IPS-NIHi7 (cell line): ENCODE measurements at regions not wholly inside any gene's neighbourhood (a gene's known extent, or its start where the extent isn't known, plus 50 kb on each side); places are given as distances from the start of the nearest gene placed in this dataset.

ENCODE experiments used
- DNase-seq: peaks from one replicate; pipeline ENCODE4 v3.0.0; 2012; ENCODE audit warnings: mixed read lengths; ENCODE audit errors: extremely low spot score

DNA sequence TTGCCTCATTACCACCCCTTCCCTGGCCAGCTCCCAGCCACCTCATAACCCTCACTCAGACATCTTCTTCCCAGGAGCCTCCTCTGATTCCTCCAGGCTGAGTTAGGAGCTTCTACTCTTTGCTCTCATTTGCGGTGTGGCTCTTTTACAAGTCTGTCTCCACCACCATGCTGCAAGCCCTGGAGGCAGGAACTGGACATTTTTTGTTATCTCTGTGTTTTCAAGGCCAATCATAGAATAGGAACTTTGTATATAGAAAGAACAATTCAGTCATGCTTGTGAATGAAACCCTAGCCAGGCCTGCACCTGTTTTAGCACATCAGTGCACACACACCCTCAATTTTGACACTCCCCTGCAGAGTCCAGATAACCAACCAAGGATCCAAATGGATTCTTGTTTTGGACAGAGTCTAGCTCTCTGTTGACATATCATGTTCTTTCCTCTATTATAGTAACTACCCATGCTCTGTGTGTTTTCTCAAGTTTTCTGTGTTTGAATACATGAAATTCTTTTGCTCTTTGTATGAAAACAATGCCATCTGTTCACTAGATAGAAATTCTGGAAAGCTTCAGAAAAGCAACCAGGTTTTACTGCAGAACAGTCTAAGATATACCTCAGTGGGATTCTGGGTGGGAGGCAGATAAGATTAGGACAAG lies 60.9 kb upstream of the ZNF648 start:
- DNase-seq = no peak

DNA sequence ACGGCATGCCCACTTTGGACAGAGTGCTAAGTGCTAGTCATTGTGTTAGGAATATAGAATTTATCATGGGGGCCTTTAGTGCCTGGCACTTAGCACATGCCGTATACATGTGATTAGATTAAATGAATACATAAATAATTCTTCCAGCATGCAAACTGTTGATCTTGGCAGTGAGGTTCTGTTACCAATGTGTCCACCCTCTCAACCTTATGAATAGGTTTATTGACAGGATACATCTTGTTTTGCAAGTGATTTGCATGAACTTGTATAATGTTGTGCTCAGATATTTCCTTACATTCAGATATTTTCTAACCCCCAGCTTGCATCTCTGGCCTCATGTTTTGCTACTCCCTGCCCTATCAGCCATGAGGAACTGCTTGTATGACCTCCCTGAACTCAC lies 60.3 kb upstream of the ZNF648 start:
- DNase-seq = no peak

DNA sequence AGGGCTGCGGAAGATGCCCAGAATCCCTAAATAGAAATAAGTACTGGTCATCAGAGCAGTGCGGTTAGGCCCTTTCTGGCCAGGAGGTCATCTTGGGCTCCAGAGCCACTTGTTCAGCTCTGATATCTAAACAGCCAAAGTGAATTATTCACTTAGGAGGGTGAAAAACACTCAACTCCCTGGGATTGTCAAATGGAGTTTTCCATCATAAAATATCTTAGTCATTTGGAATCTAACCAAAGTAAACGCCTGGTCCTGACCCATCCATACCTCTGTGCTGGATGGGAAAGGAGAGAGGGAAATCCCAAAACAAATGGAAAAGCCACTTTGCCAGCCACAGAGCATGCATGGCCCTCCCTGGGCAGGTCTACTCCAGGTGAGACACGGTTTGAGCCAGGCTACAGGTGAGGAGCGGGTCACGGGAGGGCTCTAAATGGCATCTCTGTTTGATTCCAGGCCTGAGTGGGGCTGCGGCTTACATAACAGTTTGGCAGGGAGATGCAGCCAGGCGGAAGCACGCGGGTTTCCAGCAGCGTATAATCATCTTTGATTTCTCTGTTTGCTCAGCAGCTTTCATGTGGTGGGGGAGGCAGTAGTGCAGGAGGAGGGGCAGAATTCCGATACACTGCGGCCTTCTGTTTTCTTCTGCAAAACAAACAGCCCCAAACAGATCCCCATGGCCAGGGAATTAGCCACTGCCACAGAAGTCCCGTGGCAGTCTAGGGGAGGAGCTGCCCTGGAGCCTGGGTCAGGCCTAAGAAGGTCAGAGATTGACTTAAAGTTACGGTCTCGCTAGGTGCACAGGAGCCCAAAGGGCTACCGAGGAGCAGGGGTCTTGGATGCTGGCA lies 59.1 kb upstream of the ZNF648 start:
- DNase-seq = no peak

DNA sequence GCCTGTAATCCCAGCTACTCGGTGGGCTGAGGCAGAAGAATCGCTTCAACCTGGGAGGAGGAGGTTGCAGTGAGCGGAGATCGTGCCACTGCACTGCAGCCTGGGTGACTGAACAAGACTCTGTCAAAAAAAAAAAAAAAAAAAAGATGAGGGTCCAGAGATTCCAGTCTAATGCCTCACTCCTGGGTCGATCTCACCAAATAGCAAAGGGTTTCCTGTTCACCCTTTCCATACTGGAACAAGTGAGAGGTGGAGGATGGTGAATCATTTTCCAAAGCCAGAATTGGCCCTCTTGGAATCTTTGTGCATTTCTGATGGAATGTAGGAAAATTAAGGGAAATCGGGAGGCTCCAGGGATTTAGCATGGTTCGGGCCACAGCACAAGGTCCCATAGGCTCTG lies 58.1 kb upstream of the ZNF648 start:
- no peak for DNase-seq

DNA sequence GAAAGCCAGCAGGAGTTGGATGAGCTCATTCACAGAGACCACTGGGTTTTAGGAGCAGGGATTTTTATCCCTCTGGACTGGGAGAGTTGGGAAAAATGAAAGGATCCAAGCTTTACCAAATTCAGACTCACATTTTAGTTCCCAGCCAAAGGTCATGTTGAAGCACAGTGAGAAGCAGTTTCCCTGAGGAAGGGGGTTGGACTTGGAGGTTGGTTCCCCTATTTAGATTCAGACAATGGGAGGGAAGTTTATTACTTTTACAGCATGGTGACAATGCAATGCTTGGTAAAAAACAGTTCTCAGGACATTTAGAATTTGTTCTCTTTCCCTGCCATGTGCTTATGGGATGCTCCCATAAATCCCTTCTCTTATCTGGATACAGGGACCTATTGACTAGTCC lies 57.3 kb upstream of the ZNF648 start:
- DNase-seq = no peak

DNA sequence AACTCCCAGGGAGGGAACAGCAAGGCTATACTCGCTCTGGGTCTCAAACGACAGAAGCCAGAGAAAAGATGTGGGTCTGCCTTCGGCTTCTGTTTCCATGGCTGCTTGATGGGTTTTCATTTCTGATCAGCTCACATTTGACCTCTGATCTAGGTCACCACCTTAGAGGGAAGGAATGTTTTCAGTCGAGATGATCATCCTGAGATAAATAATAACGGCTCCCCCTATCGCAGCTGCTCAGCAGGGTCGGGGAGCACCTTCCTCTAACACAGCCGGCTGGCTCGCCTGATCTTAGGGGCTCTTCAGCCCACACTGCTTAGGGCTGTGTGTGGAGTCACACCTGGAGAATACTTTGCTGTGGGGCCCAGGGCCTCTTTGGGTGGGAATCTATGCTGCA lies 53.1 kb upstream of the ZNF648 start:
- no peak for DNase-seq

DNA sequence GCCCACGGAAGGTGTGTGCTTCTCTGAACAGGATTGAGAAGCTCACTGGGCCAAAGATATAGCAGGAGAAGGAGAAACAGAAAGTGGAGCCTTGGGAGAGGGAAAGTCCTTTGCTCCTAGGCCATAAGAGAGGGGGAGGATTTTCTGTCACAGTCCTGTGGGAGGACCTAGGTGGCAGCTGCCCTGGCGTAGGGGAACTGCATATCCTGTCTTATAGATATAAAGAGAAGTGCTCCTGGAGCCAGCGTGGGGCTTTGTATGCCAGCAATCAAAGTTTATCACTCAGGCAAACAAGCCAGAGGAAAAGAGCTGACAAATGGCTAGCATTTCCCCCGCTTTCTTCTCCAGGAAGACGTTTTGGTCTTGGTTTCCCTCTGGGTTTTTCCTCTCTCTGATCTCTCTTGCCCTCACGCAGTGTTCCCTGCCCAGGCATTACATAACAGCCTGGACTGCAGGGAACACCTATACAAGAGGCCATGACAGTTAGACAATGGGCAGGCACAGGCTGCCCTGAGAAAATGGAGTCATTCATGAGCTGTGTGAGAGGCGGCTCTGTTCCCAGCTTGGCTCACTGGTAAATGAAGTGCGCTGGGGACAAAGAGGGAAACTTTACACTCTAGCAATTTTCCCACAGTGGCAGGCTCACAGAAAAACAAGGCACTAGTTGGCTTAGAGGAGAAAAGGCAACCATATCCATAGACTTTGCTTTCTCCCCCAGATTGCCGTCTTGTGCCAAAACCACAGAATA lies 52.5 kb upstream of the ZNF648 start:
- no peak for DNase-seq

DNA sequence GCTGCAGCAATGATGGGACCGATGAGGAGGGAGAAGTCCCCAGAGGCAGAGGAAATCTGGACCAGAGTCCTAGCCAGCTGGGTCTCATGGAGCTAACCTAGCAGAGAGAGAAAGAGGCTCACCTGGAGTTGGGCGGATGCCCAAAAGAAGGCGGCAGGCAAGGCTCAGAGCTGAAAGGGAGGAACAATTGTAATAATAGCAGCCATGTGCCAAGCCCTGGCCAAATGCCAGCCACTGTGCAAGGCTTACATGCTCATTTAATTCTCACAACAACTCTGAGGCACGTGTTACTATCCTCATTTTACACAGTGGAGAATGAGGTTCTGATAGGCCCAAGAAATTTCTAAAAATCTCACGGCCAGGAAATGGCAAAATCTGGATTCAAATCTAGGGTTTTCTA lies 50.0 kb upstream of the ZNF648 start:
- no peak for DNase-seq
